ENCODE measurements at regions not wholly inside any gene's neighbourhood (a gene's known extent, or its start where the extent isn't known, plus 50 kb on each side); places are given as distances from the start of the nearest gene placed in this dataset.

GRCh38 chr12:124400124-124400523, 105.2 kb downstream of the RFLNA start:
- intact Hi-C loops (cut with DNase I; ENCODE audit: low total_unique reads): no loop called here
- no peak for DNase-seq
- Histone ChIP-seq H3K27me3 (no peaks in the 10 kb centered on the region), H3K9me3 (no peaks in the 10 kb centered on the region), H3K4me1 (peaks cover 62% of the 10 kb centered on the region), H3K36me3 (ENCODE audit: low read depth, missing control alignments) (no peaks in the 10 kb centered on the region), H3K27ac (no peak overlapping the region), H3K4me3 (no peak overlapping the region)
- TF ChIP-seq POLR2A (IDR thresholded peaks at IDR 0.05): no peak
- no peak for TF ChIP-seq CTCF (IDR thresholded peaks at IDR 0.05)
- WGBS, 2 donors: 89 to 98% methylated on average over 10 of the region's 10 CpGs

- Histone ChIP-seq H3K4me1 (peaks cover 64% of the 10 kb centered on the region), H3K4me3 (no peak overlapping the region), H3K27ac (no peak overlapping the region), H3K36me3 (ENCODE audit: low read depth, missing control alignments) (no peaks in the 10 kb centered on the region), H3K9me3 (no peaks in the 10 kb centered on the region), H3K27me3 (no peaks in the 10 kb centered on the region)
- WGBS, 2 donors: 63 to 77% methylated on average over 9 to 11 of the region's 11 CpGs
- TF ChIP-seq POLR2A (IDR thresholded peaks at IDR 0.05): no peak
- peak; percentile 38 to 60 (median 42) for TF ChIP-seq CTCF (IDR thresholded peaks at IDR 0.05)
- DNase-seq: no peak
- intact Hi-C loops (cut with DNase I; ENCODE audit: low total_unique reads): no loop called here
These were observed 104.7 kb downstream of the RFLNA start for GRCh38 chr12:124399622-124400021.

- Histone ChIP-seq H3K36me3 (ENCODE audit: low read depth, missing control alignments) (no peaks in the 10 kb centered on the region), H3K4me3 (no peak overlapping the region), H3K27me3 (no peaks in the 10 kb centered on the region), H3K4me1 (peaks cover 64% of the 10 kb centered on the region), H3K27ac (peak overlapping the region; percentile 17 to 59), H3K9me3 (no peaks in the 10 kb centered on the region)
- 65 to 76% methylated on average over 10 to 15 of the region's 15 CpGs for WGBS, 2 donors
- intact Hi-C loops (cut with DNase I; ENCODE audit: low total_unique reads): no loop called here
- no peak for DNase-seq
- TF ChIP-seq CTCF (IDR thresholded peaks at IDR 0.05) (peak in 1 of 3 experiments; percentile 30), POLR2A (IDR thresholded peaks at IDR 0.05) (no peak)
These were observed 103.8 kb downstream of the RFLNA start for GRCh38 chr12:124398578-124399227.

- WGBS, 2 donors: 72 to 85% methylated on average over 12 to 22 of the region's 22 CpGs
- no peak overlapping the region for H3K4me3 ChIP-seq
- no peaks in the 10 kb centered on the region for H3K27me3 ChIP-seq
- no peaks in the 10 kb centered on the region for H3K9me3 ChIP-seq
- DNase-seq: no peak
- H3K4me1 ChIP-seq: peaks cover 64% of the 10 kb centered on the region
- H3K27ac ChIP-seq: peak overlapping the region; percentile 64 to 85
- TF ChIP-seq POLR2A (IDR thresholded peaks at IDR 0.05) (no peak), CTCF (IDR thresholded peaks at IDR 0.05) (no peak)
- intact Hi-C loops (cut with DNase I; ENCODE audit: low total_unique reads): no loop called here
- H3K36me3 ChIP-seq (ENCODE audit: low read depth, missing control alignments): no peaks in the 10 kb centered on the region
These were observed 103.1 kb downstream of the RFLNA start for GRCh38 chr12:124397807-124398577.
